ENCODE measurements at regions not wholly inside any gene's neighbourhood (a gene's known extent, or its start where the extent isn't known, plus 50 kb on each side); places are given as distances from the start of the nearest gene placed in this dataset.

- Mint-ChIP-seq H3K27me3 (no peaks in the 10 kb centered on the region), H3K9me3 (no peaks in the 10 kb centered on the region), H3K27ac (no peak overlapping the region), H3K4me1 (no peaks in the 10 kb centered on the region), H3K36me3 (ENCODE audit: low read depth) (no peaks in the 10 kb centered on the region), H3K4me3 (no peak overlapping the region)
- intact Hi-C loops (cut with micrococcal nuclease) = no loop called here
- DNase-seq = no peak
Observed at GRCh38 chr3:132159145-132159544, 124.3 kb upstream of the CPNE4 start.

GRCh38 chr3:132160198-132160597 is 125.4 kb upstream of the CPNE4 start:
- no peaks in the 10 kb centered on the region for H3K9me3 Mint-ChIP-seq
- no peak for DNase-seq
- no peak overlapping the region for H3K4me3 Mint-ChIP-seq
- no peaks in the 10 kb centered on the region for H3K27me3 Mint-ChIP-seq
- no peak overlapping the region for H3K27ac Mint-ChIP-seq
- H3K4me1 Mint-ChIP-seq = no peaks in the 10 kb centered on the region
- intact Hi-C loops (cut with micrococcal nuclease) = no loop called here
- H3K36me3 Mint-ChIP-seq (ENCODE audit: low read depth) = no peaks in the 10 kb centered on the region

GRCh38 chr3:132161608-132162007 is 126.8 kb upstream of the CPNE4 start:
- no peaks in the 10 kb centered on the region for H3K4me1 Mint-ChIP-seq
- no peak overlapping the region for H3K27ac Mint-ChIP-seq
- H3K36me3 Mint-ChIP-seq (ENCODE audit: low read depth) = no peaks in the 10 kb centered on the region
- intact Hi-C loops (cut with micrococcal nuclease) = no loop called here
- no peak for DNase-seq
- H3K4me3 Mint-ChIP-seq = no peak overlapping the region
- H3K9me3 Mint-ChIP-seq = no peaks in the 10 kb centered on the region
- H3K27me3 Mint-ChIP-seq = no peaks in the 10 kb centered on the region

GRCh38 chr3:132164469-132165092 is 129.8 kb upstream of the CPNE4 start:
- no peaks in the 10 kb centered on the region for H3K9me3 Mint-ChIP-seq
- no peak overlapping the region for H3K27ac Mint-ChIP-seq
- no peaks in the 10 kb centered on the region for H3K36me3 Mint-ChIP-seq (ENCODE audit: low read depth)
- H3K27me3 Mint-ChIP-seq = peaks cover 4% of the 10 kb centered on the region
- H3K4me3 Mint-ChIP-seq = no peak overlapping the region
- intact Hi-C loops (cut with micrococcal nuclease) = no loop called here
- no peaks in the 10 kb centered on the region for H3K4me1 Mint-ChIP-seq
- DNase-seq = no peak

- Mint-ChIP-seq H3K36me3 (ENCODE audit: low read depth) (no peaks in the 10 kb centered on the region), H3K4me3 (no peak overlapping the region), H3K4me1 (no peaks in the 10 kb centered on the region), H3K27ac (no peak overlapping the region), H3K9me3 (no peaks in the 10 kb centered on the region), H3K27me3 (peaks cover 6% of the 10 kb centered on the region)
- no peak for DNase-seq
- intact Hi-C loops (cut with micrococcal nuclease) = no loop called here
Observed at GRCh38 chr3:132167870-132168269, 133.1 kb upstream of the CPNE4 start.

- H3K4me1 Mint-ChIP-seq = no peaks in the 10 kb centered on the region
- peaks cover 4% of the 10 kb centered on the region for H3K27me3 Mint-ChIP-seq
- intact Hi-C loops (cut with micrococcal nuclease) = no loop called here
- no peaks in the 10 kb centered on the region for H3K36me3 Mint-ChIP-seq (ENCODE audit: low read depth)
- no peak overlapping the region for H3K4me3 Mint-ChIP-seq
- no peak overlapping the region for H3K27ac Mint-ChIP-seq
- no peaks in the 10 kb centered on the region for H3K9me3 Mint-ChIP-seq
- no peak for DNase-seq
Observed at GRCh38 chr3:132174500-132174899, 139.7 kb upstream of the CPNE4 start.

- no peaks in the 10 kb centered on the region for H3K36me3 Mint-ChIP-seq (ENCODE audit: low read depth)
- no peaks in the 10 kb centered on the region for H3K9me3 Mint-ChIP-seq
- peaks cover 3% of the 10 kb centered on the region for H3K27me3 Mint-ChIP-seq
- H3K4me3 Mint-ChIP-seq = no peak overlapping the region
- no peak overlapping the region for H3K27ac Mint-ChIP-seq
- intact Hi-C loops (cut with micrococcal nuclease) = loop anchor here (5.0 kb wide), 1 partner anchor 143 kb away; the partner anchor contains the start of gene CPNE4
- DNase-seq = peak; percentile 62
- H3K4me1 Mint-ChIP-seq = no peaks in the 10 kb centered on the region
Observed at GRCh38 chr3:132180337-132180791, 136.8 kb upstream of the ACP3 start.

GRCh38 chr3:132183811-132184210 is 133.4 kb upstream of the ACP3 start:
- no peak overlapping the region for H3K27ac Mint-ChIP-seq
- intact Hi-C loops (cut with micrococcal nuclease) = loop anchor here (5.0 kb wide), 1 partner anchor 147 kb away; the partner anchor contains the start of gene CPNE4
- DNase-seq = no peak
- H3K27me3 Mint-ChIP-seq = peaks cover 5% of the 10 kb centered on the region
- H3K4me1 Mint-ChIP-seq = no peaks in the 10 kb centered on the region
- H3K36me3 Mint-ChIP-seq (ENCODE audit: low read depth) = no peaks in the 10 kb centered on the region
- no peak overlapping the region for H3K4me3 Mint-ChIP-seq
- H3K9me3 Mint-ChIP-seq = no peaks in the 10 kb centered on the region

- no peak for DNase-seq
- Mint-ChIP-seq H3K4me3 (no peak overlapping the region), H3K36me3 (ENCODE audit: low read depth) (no peaks in the 10 kb centered on the region), H3K27me3 (peaks cover 5% of the 10 kb centered on the region), H3K27ac (no peak overlapping the region), H3K9me3 (no peaks in the 10 kb centered on the region), H3K4me1 (no peaks in the 10 kb centered on the region)
- intact Hi-C loops (cut with micrococcal nuclease) = no loop called here
Observed at GRCh38 chr3:132187746-132188145, 129.5 kb upstream of the ACP3 start.

GRCh38 chr3:132189601-132190000 is 127.6 kb upstream of the ACP3 start:
- peaks cover 7% of the 10 kb centered on the region for H3K27me3 Mint-ChIP-seq
- intact Hi-C loops (cut with micrococcal nuclease) = no loop called here
- DNase-seq = no peak
- no peaks in the 10 kb centered on the region for H3K4me1 Mint-ChIP-seq
- H3K9me3 Mint-ChIP-seq = no peaks in the 10 kb centered on the region
- no peak overlapping the region for H3K4me3 Mint-ChIP-seq
- no peaks in the 10 kb centered on the region for H3K36me3 Mint-ChIP-seq (ENCODE audit: low read depth)
- no peak overlapping the region for H3K27ac Mint-ChIP-seq

- Mint-ChIP-seq H3K36me3 (ENCODE audit: low read depth) (no peaks in the 10 kb centered on the region), H3K27ac (no peak overlapping the region)
- intact Hi-C loops (cut with micrococcal nuclease) = no loop called here
Observed at GRCh38 chr3:132196113-132196512, 121.1 kb upstream of the ACP3 start.

GRCh38 chr3:132198516-132198915 is 118.7 kb upstream of the ACP3 start:
- DNase-seq = no peak
- intact Hi-C loops (cut with micrococcal nuclease) = no loop called here
- H3K36me3 Mint-ChIP-seq (ENCODE audit: low read depth) = no peaks in the 10 kb centered on the region
- H3K4me1 Mint-ChIP-seq = no peaks in the 10 kb centered on the region
- no peak overlapping the region for H3K27ac Mint-ChIP-seq
- peaks cover 2% of the 10 kb centered on the region for H3K27me3 Mint-ChIP-seq
- no peak overlapping the region for H3K4me3 Mint-ChIP-seq
- no peaks in the 10 kb centered on the region for H3K9me3 Mint-ChIP-seq

More at GRCh38 chr3:132196113-132196512, 121.1 kb upstream of the ACP3 start:
- no peaks in the 10 kb centered on the region for H3K4me1 Mint-ChIP-seq
- DNase-seq = no peak
- H3K27me3 Mint-ChIP-seq = peaks cover 2% of the 10 kb centered on the region
- no peak overlapping the region for H3K4me3 Mint-ChIP-seq
- no peaks in the 10 kb centered on the region for H3K9me3 Mint-ChIP-seq

- intact Hi-C loops (cut with micrococcal nuclease) = no loop called here
- Mint-ChIP-seq H3K36me3 (ENCODE audit: low read depth) (no peaks in the 10 kb centered on the region), H3K27ac (no peak overlapping the region), H3K4me3 (no peak overlapping the region), H3K4me1 (no peaks in the 10 kb centered on the region), H3K9me3 (no peaks in the 10 kb centered on the region), H3K27me3 (no peaks in the 10 kb centered on the region)
- DNase-seq = no peak
Observed at GRCh38 chr3:132199451-132199850, 117.8 kb upstream of the ACP3 start.

GRCh38 chr3:132202586-132202985 is 114.6 kb upstream of the ACP3 start:
- Mint-ChIP-seq H3K36me3 (ENCODE audit: low read depth) (no peaks in the 10 kb centered on the region), H3K4me3 (no peak overlapping the region), H3K27ac (no peak overlapping the region), H3K27me3 (no peaks in the 10 kb centered on the region), H3K9me3 (no peaks in the 10 kb centered on the region), H3K4me1 (no peaks in the 10 kb centered on the region)
- intact Hi-C loops (cut with micrococcal nuclease) = no loop called here
- no peak for DNase-seq
